K562 (cell line): ENCODE measurements at regions not wholly inside any gene's neighbourhood (a gene's known extent, or its start where the extent isn't known, plus 50 kb on each side); places are given as distances from the start of the nearest gene placed in this dataset.

Experiments
- ATAC-seq: fragments of 200-7000 bp; cut with Tn5 transposase; 3 replicates; pipeline ENCODE4 v1.9.1; 2020; ENCODE audit warnings: moderate library complexity
- BruUV-seq: library from RNA; stranded (reverse); fragments of 400-500 nt; replicated peaks from 2 replicates; lab custom pipeline; 2021; lab: Mats Ljungman, UMichigan
- CTCF ChIA-PET: fragments of 300-600 bp; formaldehyde crosslinking; extraction: SDS; loops from one replicate; lab custom pipeline; 2021; ENCODE audit warnings: low intra/inter-chr PET ratio; lab: Yijun Ruan, JAX
- POLR2A ChIA-PET: fragments of 300-600, 350-650 bp; sonication (Branson Sonifier 250); formaldehyde crosslinking; extraction: SDS; loops from one replicate; lab custom pipeline; 2021; ENCODE audit warnings: antibody characterized with exemption, inconsistent platforms; lab: Yijun Ruan, JAX
- DNase-seq, 4 experiments: peaks; one replicate each; pipeline versions ENCODE4 v3.0.0 to v3.0.0-alpha.2; 2011 to 2018; ENCODE audit warnings: low spot score in 3 of 4, mixed read lengths in 3 of 4; ENCODE audit errors: extremely low read depth in 1 of 4
- FAIRE-seq: peaks from 2 replicates; lab custom pipeline; 2011; peaks lifted over from hg19 to GRCh38; lab: Jason Lieb, UNC
- H2AFZ ChIP-seq: 2 replicates; pipeline ENCODE4 v1.6.0; 2011; ENCODE audit warnings: low read depth, low read length, control low read depth, inconsistent platforms
- H3K27ac ChIP-seq: fragments of 200-600 bp; 3 replicates; pipeline ENCODE4 v1.8.0; 2011; ENCODE audit warnings: low read depth, mild to moderate bottlenecking, control low read depth, inconsistent platforms, low read length, moderate library complexity, mixed read lengths; ENCODE audit errors: extremely low read depth
- H3K27me3 ChIP-seq, 2 experiments: fragments of 300-600 bp in 1 of 2; 2 replicates in 1 of 2; 3 replicates in 1 of 2; pipeline versions ENCODE4 v1.6.0 to v1.8.0; 2011; ENCODE audit warnings: inconsistent platforms in 2 of 2, low read length in 2 of 2, mild to moderate bottlenecking in 1 of 2, mixed read lengths in 1 of 2, moderate library complexity in 1 of 2; ENCODE audit not compliant: control insufficient read depth in 2 of 2, insufficient read depth in 2 of 2
- H3K36me3 ChIP-seq: fragments of 300-600 bp; 3 replicates; pipeline ENCODE4 v1.8.0; 2011; ENCODE audit warnings: mild to moderate bottlenecking, low read length, inconsistent platforms; ENCODE audit not compliant: control insufficient read depth, insufficient read depth
- H3K4me1 ChIP-seq, 2 experiments: fragments of 200-600 bp in 1 of 2; replicated peaks in 1 of 2; 2 replicates in 1 of 2; 3 replicates in 1 of 2; pipeline versions ENCODE4 v1.5.1 to v1.8.0; 2011; ENCODE audit warnings: inconsistent platforms in 2 of 2, low read length in 2 of 2, mild to moderate bottlenecking in 1 of 2, mixed read lengths in 1 of 2, moderate library complexity in 1 of 2; ENCODE audit not compliant: control insufficient read depth in 2 of 2, insufficient read depth in 2 of 2
- H3K4me2 ChIP-seq: 2 replicates; pipeline ENCODE4 v1.6.1; 2011; ENCODE audit warnings: low read length, control low read depth, inconsistent platforms, mixed read lengths; ENCODE audit not compliant: insufficient read depth
- H3K4me3 ChIP-seq: fragments of 200-600 bp; sonication (generic), shearing (Covaris generic); 2 replicates; pipeline ENCODE4 v1.5.1; 2016; ENCODE audit warnings: control low read depth, inconsistent platforms
- H3K79me2 ChIP-seq: fragments of 200-600 bp; 3 replicates; pipeline ENCODE4 v1.8.0; 2011; ENCODE audit warnings: low read length, inconsistent platforms; ENCODE audit not compliant: control insufficient read depth, insufficient read depth
- H3K9ac ChIP-seq, 2 experiments: 2 replicates each; pipeline versions ENCODE4 v1.6.0 to v1.6.1; 2011; ENCODE audit warnings: low read depth in 2 of 2, low read length in 2 of 2, control low read depth in 1 of 2, inconsistent platforms in 1 of 2, mild to moderate bottlenecking in 1 of 2, mixed read lengths in 1 of 2; ENCODE audit not compliant: insufficient read depth in 1 of 2
- H3K9me1 ChIP-seq: one replicate; pipeline ENCODE4 v1.6.0; 2011; ENCODE audit warnings: inconsistent platforms, mild to moderate bottlenecking, low read length, moderate library complexity; ENCODE audit not compliant: control insufficient read depth, insufficient read depth
- H3K9me3 ChIP-seq: replicated peaks from 2 replicates; pipeline ENCODE4 v1.5.1; 2011; ENCODE audit warnings: low read depth, low read length, inconsistent platforms; ENCODE audit not compliant: control insufficient read depth, insufficient read depth
- H4K20me1 ChIP-seq: replicated peaks from 2 replicates; pipeline ENCODE4 v1.6.1; 2011; ENCODE audit warnings: low read length, inconsistent platforms, mixed read lengths; ENCODE audit not compliant: control insufficient read depth, insufficient read depth
- C11orf30 ChIP-seq: fragments of 450-650 bp; IDR thresholded peaks from 2 replicates; pipeline ENCODE4 v1.6.1; 2016; ENCODE audit warnings: low read depth, mild to moderate bottlenecking
- ILK ChIP-seq: fragments of 450-650 bp; IDR thresholded peaks from 2 replicates; pipeline ENCODE4 v1.6.1; 2016; ENCODE audit warnings: missing genetic modification characterization, low read depth, mild to moderate bottlenecking, missing compliant biosample characterization, moderate library complexity, borderline replicate concordance
- IRF9 ChIP-seq: fragments of 450-650 bp; IDR thresholded peaks from 2 replicates; pipeline ENCODE4 v1.6.1; 2016; ENCODE audit warnings: missing biosample characterization, missing genetic modification characterization
- MYC ChIP-seq, 2 experiments: fragments of 250-450 bp in 1 of 2; sonication (Bioruptor Pico) in 1 of 2; IDR thresholded peaks; 2 replicates each; pipeline versions ENCODE4 v1.5.1 to v1.6.1; 2012 to 2021; ENCODE audit warnings: low read depth in 2 of 2, borderline replicate concordance in 1 of 2, improper control_type of control experiment in 1 of 2, low read length in 1 of 2, mild to moderate bottlenecking in 1 of 2, moderate library complexity in 1 of 2
- SIN3B ChIP-seq: fragments of 450-650 bp; IDR thresholded peaks from 2 replicates; pipeline ENCODE4 v1.6.1; 2017; ENCODE audit warnings: low read depth, mild to moderate bottlenecking, moderate library complexity
- TAF1 ChIP-seq: IDR thresholded peaks from 2 replicates; pipeline ENCODE4 v1.6.1; 2011; ENCODE audit warnings: mild to moderate bottlenecking, low read length, moderate library complexity; ENCODE audit not compliant: insufficient read depth, control insufficient read depth, severe bottlenecking; ENCODE audit errors: extremely low read depth
- WGBS: fragments of 100-300 bp; shearing (Covaris generic); methylation state at CpG from one replicate; pipeline ENCODE4 v1.1.6; 2016; ENCODE audit warnings: low coverage, mixed read lengths; ENCODE audit not compliant: insufficient coverage; ENCODE audit errors: missing lambda C conversion rate; 5-methylcytosine and 5-hydroxymethylcytosine counted together
- in situ Hi-C: fragments of 300-500 bp; cut with MboI; formaldehyde crosslinking; loops from 4 replicates; pipeline ENCODE4 v1.15.0; 2018; ENCODE audit warnings: inconsistent platforms, mixed read lengths
- intact Hi-C: fragments of 100-400 bp; cut with micrococcal nuclease; formaldehyde crosslinking; loops from 2 replicates; pipeline ENCODE4 v1.14.2; 2022
- TF ChIP-seq, protein P1 (sequence below): fragments of 450-650 bp; IDR thresholded peaks from 2 replicates; pipeline ENCODE4 v1.6.1; 2018; ENCODE audit not compliant: partially characterized antibody

- no peaks in the 10 kb centered on the region for H3K4me1 ChIP-seq
- TF ChIP-seq SIN3B (no peak), IRF9 (tag) (no peak)
- TF ChIP-seq, all 486 proteins: peak for 0
- Histone ChIP-seq H4K20me1 (no peaks in the 10 kb centered on the region), H2AFZ (no peak overlapping the region), H3K4me2 (no peak overlapping the region), H3K4me3 (no peak overlapping the region), H3K9ac (no peak overlapping the region), H3K36me3 (no peaks in the 10 kb centered on the region), H3K79me2 (no peaks in the 10 kb centered on the region), H3K9me3 (no peaks in the 10 kb centered on the region), H3K27ac (no peak overlapping the region), H3K27me3 (no peaks in the 10 kb centered on the region), H3K9me1 (no peaks in the 10 kb centered on the region)
- 2% methylated on average over 5 of the region's 5 CpGs for WGBS
- in situ Hi-C loops (no loop called here), intact Hi-C loops (no loop called here)
- BruUV-seq: no TSS peak
- ATAC-seq (no peak), FAIRE-seq (no peak), DNase-seq (no peak)
- CTCF ChIA-PET: no interaction called here
- POLR2A ChIA-PET: no interaction called here
Observed at GRCh38 chr2:21837168-21837960, 713.6 kb downstream of the TDRD15 start.

DNA sequence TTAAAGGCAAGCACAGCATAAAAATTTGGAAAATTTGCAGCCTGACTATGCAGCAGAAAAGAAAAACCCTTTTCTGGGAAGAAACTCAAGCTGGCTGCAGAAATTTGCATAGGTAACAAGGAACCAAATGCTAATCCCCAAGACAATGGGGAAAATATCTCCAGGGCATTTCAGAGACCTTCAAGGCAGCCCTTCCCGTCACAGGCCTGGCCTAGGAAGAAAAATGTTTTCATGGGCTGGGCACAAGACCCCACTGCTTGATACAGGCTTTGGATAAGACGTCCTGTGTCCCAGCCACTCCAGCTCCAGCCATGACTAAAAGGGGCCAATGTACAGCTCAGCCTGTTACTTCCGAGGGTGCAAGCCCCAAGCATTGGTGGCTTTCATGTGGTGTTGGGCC lies 717.6 kb downstream of the TDRD15 start:
- H3K79me2 ChIP-seq: no peaks in the 10 kb centered on the region
- no TSS peak for BruUV-seq
- CTCF ChIA-PET: no interaction called here
- no peak for TF ChIP-seq ILK (tag)
- TF ChIP-seq, protein P1, sequence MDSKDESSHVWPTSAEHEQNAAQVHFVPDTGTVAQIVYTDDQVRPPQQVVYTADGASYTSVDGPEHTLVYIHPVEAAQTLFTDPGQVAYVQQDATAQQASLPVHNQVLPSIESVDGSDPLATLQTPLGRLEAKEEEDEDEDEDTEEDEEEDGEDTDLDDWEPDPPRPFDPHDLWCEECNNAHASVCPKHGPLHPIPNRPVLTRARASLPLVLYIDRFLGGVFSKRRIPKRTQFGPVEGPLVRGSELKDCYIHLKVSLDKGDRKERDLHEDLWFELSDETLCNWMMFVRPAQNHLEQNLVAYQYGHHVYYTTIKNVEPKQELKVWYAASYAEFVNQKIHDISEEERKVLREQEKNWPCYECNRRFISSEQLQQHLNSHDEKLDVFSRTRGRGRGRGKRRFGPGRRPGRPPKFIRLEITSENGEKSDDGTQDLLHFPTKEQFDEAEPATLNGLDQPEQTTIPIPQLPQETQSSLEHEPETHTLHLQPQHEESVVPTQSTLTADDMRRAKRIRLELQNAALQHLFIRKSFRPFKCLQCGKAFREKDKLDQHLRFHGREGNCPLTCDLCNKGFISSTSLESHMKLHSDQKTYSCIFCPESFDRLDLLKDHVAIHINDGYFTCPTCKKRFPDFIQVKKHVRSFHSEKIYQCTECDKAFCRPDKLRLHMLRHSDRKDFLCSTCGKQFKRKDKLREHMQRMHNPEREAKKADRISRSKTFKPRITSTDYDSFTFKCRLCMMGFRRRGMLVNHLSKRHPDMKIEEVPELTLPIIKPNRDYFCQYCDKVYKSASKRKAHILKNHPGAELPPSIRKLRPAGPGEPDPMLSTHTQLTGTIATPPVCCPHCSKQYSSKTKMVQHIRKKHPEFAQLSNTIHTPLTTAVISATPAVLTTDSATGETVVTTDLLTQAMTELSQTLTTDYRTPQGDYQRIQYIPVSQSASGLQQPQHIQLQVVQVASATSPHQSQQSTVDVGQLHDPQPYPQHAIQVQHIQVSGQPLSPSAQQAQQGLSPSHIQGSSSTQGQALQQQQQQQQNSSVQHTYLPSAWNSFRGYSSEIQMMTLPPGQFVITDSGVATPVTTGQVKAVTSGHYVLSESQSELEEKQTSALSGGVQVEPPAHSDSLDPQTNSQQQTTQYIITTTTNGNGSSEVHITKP: no peak
- TF ChIP-seq MYC (IDR thresholded peaks at IDR 0.05; ENCODE audit: low read depth, low read length): no peak
- no peak for TF ChIP-seq MYC (CRISPR knock-in tag; IDR thresholded peaks at IDR 0.05; ENCODE audit: borderline replicate concordance, low read depth)
- TF ChIP-seq C11orf30: no peak
- no peak for TF ChIP-seq TAF1

More for the DNA sequence above, 717.6 kb downstream of the TDRD15 start:
- Histone ChIP-seq H3K4me1 (no peaks in the 10 kb centered on the region), H3K4me3 (no peak overlapping the region), H3K9ac (no peak overlapping the region), H2AFZ (no peak overlapping the region), H3K27me3 (no peaks in the 10 kb centered on the region), H3K4me2 (no peak overlapping the region), H3K36me3 (no peaks in the 10 kb centered on the region), H3K9me1 (no peaks in the 10 kb centered on the region), H4K20me1 (no peaks in the 10 kb centered on the region), H3K27ac (no peak overlapping the region), H3K9me3 (no peaks in the 10 kb centered on the region)
- WGBS: 4% methylated on average over 3 of the region's 3 CpGs
- in situ Hi-C loops: no loop called here
- no peak for FAIRE-seq
- POLR2A ChIA-PET: no interaction called here
- intact Hi-C loops: no loop called here
- no peak for ATAC-seq
- no peak for DNase-seq
